ENCODE measurements at regions not wholly inside any gene's neighbourhood (a gene's known extent, or its start where the extent isn't known, plus 50 kb on each side); places are given as distances from the start of the nearest gene placed in this dataset.
A peak's percentile ranks its signal among the peaks of the same experiment; 100 is the strongest.

GRCh38 chr2:8571792-8572499, 109.9 kb upstream of the ID2 start:
- no peak for ATAC-seq

GRCh38 chr2:8572712-8573233, 109.1 kb upstream of the ID2 start:
- ATAC-seq = no peak

- ATAC-seq = no peak
Observed at GRCh38 chr2:8573234-8573941, 108.5 kb upstream of the ID2 start.

- ATAC-seq = no peak
Observed at GRCh38 chr2:8573942-8574195, 108.0 kb upstream of the ID2 start.

GRCh38 chr2:8574196-8575037, 107.4 kb upstream of the ID2 start:
- peak in 1 of 2 donors; percentile 33 for ATAC-seq

GRCh38 chr2:8575038-8575833, 106.6 kb upstream of the ID2 start:
- no peak for ATAC-seq

- ATAC-seq = no peak
Observed at GRCh38 chr2:8575834-8576423, 105.9 kb upstream of the ID2 start.

- peak; percentile 70 to 77 for ATAC-seq
Observed at GRCh38 chr2:8576525-8577167, 105.2 kb upstream of the ID2 start.

GRCh38 chr2:8577573-8577972, 104.3 kb upstream of the ID2 start:
- no peak for ATAC-seq

GRCh38 chr2:8578335-8579244, 103.3 kb upstream of the ID2 start:
- no peak for ATAC-seq

- no peak for ATAC-seq
Observed at GRCh38 chr2:8579485-8580085, 102.3 kb upstream of the ID2 start.

GRCh38 chr2:8580316-8581233, 101.3 kb upstream of the ID2 start:
- no peak for ATAC-seq

- no peak for ATAC-seq
Observed at GRCh38 chr2:8581234-8581561, 100.7 kb upstream of the ID2 start.

GRCh38 chr2:8581601-8582041, 100.2 kb upstream of the ID2 start:
- no peak for ATAC-seq

- no peak for ATAC-seq
Observed at GRCh38 chr2:8582191-8582590, 99.7 kb upstream of the ID2 start.

GRCh38 chr2:8582651-8583399, 99.0 kb upstream of the ID2 start:
- no peak for ATAC-seq

GRCh38 chr2:8583400-8584173, 98.3 kb upstream of the ID2 start:
- ATAC-seq = peak; percentile 57 to 69
